Gastrocnemius medialis (tissue), 4 donors: ENCODE measurements at regions not wholly inside any gene's neighbourhood (a gene's known extent, or its start where the extent isn't known, plus 50 kb on each side); places are given as distances from the start of the nearest gene placed in this dataset.

Experiments used
- CTCF ChIP-seq, 5 experiments: fragments of 450-650 bp in 3 of 5; fragments of 200-600 bp in 2 of 5; sonication (generic) in 2 of 5; IDR thresholded peaks in 4 of 5; conservative IDR thresholded peaks in 1 of 5; 1 replicate in 4 of 5; 2 replicates in 1 of 5; pipeline ENCODE4 v1.5.1; 2016 to 2019; ENCODE audit warnings: antibody characterized with exemption in 5 of 5, mild to moderate bottlenecking in 3 of 5, moderate library complexity in 3 of 5
- POLR2A ChIP-seq, 2 donors: fragments of 450-650 bp; IDR thresholded peaks; one replicate each; pipeline ENCODE4 v1.6.1; 2017; ENCODE audit warnings: antibody characterized with exemption in 2 of 2, mild to moderate bottlenecking in 2 of 2, moderate library complexity in 2 of 2

GRCh38 chr3:22453906-22454535 lies 703.0 kb upstream of the ZNF385D start:
- TF ChIP-seq POLR2A (IDR thresholded peaks at IDR 0.05) (no peak), CTCF (IDR thresholded peaks at IDR 0.05 in 4 of 5, conservative IDR thresholded peaks at IDR 0.05 in 1 of 5) (no peak)
